ENCODE measurements at regions not wholly inside any gene's neighbourhood (a gene's known extent, or its start where the extent isn't known, plus 50 kb on each side); places are given as distances from the start of the nearest gene placed in this dataset.

DNA sequence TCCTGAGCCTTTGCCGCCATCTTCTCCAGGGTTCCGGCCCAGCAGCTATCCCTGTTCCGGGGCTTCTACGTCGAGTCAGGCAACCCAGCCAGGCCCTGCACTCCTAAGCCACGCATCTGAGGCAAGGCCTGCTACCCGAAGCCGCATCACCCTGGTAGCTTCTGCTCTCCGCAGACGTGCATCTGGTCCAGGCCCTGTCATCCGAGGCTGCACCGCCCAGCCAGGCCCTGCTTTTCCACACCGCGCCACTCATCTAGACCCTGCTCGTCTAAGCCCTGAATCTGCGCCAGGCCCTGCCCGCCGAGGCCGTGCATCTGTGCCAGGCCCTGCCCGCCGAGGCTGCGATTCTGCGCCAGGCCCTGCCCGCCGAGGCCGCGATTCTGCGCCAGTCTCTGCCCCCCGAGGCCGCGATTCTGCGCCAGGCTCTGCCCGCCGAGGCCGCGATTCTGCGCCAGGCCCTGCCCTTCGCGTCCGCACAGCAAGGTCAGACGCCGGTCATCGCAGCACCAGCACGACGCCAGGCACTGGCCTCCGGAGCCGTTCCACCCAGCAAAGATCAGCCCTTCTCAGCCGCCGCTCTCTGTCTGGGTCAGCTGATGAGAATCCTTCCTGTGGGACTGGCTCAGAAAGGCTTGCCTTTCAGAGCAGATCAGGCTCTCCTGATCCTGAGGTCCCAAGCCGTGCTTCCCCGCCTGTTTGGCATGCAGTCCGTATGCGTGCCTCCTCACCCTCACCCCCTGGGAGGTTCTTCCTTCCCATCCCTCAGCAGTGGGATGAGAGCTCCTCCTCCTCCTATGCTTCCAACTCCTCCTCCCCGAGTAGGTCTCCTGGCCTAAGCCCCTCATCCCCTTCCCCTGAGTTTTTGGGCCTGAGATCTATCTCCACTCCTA, 75.1 kb downstream of the NUDT10 start:
- Mint-ChIP-seq H3K36me3 (ENCODE audit: low read depth, unreplicated experiment) (no peaks in the 10 kb centered on the region), H3K4me3 (ENCODE audit: unreplicated experiment) (no peak overlapping the region), H3K4me1 (ENCODE audit: unreplicated experiment) (no peaks in the 10 kb centered on the region), H3K27me3 (ENCODE audit: unreplicated experiment) (no peaks in the 10 kb centered on the region), H3K9me3 (ENCODE audit: unreplicated experiment) (no peaks in the 10 kb centered on the region), H3K27ac (ENCODE audit: unreplicated experiment) (no peak overlapping the region)
- TF ChIP-seq, protein P1, sequence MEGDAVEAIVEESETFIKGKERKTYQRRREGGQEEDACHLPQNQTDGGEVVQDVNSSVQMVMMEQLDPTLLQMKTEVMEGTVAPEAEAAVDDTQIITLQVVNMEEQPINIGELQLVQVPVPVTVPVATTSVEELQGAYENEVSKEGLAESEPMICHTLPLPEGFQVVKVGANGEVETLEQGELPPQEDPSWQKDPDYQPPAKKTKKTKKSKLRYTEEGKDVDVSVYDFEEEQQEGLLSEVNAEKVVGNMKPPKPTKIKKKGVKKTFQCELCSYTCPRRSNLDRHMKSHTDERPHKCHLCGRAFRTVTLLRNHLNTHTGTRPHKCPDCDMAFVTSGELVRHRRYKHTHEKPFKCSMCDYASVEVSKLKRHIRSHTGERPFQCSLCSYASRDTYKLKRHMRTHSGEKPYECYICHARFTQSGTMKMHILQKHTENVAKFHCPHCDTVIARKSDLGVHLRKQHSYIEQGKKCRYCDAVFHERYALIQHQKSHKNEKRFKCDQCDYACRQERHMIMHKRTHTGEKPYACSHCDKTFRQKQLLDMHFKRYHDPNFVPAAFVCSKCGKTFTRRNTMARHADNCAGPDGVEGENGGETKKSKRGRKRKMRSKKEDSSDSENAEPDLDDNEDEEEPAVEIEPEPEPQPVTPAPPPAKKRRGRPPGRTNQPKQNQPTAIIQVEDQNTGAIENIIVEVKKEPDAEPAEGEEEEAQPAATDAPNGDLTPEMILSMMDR (IDR thresholded peaks at IDR 0.05; ENCODE audit: unreplicated experiment), result no peak
- no peak for DNase-seq (ENCODE audit: low spot score)

DNA sequence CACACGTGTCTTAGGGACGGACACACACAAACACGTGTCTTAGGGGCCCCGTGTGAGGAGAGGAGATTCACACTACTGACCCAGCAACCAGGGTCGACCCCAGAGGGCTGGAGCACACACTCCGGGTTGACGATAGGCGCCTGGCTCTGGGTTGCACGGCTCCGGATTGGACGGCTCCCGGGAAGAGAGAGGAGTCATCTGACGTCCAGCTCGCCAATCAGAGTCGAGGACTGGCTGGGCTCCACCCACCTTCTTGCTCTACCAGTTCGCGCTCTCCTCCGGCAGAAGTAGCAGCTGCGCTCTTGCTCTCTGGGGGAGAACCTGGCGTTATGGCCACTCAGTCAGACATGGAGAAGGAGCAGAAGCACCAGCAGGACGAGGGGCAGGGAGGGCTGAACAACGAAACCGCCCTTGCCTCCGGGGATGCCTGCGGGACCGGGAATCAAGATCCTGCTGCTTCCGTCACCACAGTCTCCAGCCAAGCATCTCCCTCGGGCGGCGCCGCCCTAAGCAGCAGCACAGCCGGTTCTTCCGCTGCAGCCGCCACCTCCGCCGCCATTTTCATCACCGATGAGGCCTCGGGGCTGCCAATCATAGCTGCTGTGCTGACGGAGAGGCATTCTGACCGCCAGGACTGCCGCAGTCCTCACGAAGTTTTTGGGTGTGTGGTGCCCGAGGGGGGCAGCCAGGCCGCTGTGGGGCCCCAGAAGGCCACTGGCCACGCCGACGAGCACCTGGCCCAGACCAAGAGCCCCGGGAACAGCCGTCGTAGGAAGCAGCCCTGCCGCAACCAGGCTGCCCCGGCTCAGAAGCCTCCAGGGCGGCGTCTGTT, 74.3 kb downstream of the NUDT10 start:
- Mint-ChIP-seq H3K9me3 (ENCODE audit: unreplicated experiment) (no peaks in the 10 kb centered on the region), H3K36me3 (ENCODE audit: low read depth, unreplicated experiment) (no peaks in the 10 kb centered on the region), H3K4me3 (ENCODE audit: unreplicated experiment) (no peak overlapping the region), H3K27me3 (ENCODE audit: unreplicated experiment) (no peaks in the 10 kb centered on the region), H3K4me1 (ENCODE audit: unreplicated experiment) (no peaks in the 10 kb centered on the region), H3K27ac (ENCODE audit: unreplicated experiment) (no peak overlapping the region)
- TF ChIP-seq, protein P1 (IDR thresholded peaks at IDR 0.05; ENCODE audit: unreplicated experiment), result no peak
- no peak for DNase-seq (ENCODE audit: low spot score)

DNA sequence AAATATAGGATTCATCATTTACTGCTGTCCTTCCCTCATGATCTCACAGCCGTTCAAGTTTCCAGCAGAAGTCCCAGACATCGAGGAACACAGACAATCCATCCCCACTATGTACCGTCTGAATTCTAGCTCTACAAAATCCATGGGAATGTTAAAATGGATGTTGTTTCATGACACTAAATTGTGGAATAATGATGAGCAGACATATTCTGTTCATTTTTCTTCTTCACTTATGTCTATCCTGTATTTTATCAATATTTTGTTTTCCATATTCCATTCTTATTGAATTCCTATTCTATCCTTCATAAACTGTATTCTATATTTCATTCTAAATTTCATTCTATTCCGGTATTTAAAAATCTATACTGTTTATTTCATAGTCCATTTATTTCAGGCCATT, 71.8 kb downstream of the NUDT10 start:
- no peak for DNase-seq (ENCODE audit: low spot score)
- H3K27ac Mint-ChIP-seq (ENCODE audit: unreplicated experiment), result no peak overlapping the region
- H3K36me3 Mint-ChIP-seq (ENCODE audit: low read depth, unreplicated experiment), result no peaks in the 10 kb centered on the region
- no peak overlapping the region for H3K4me3 Mint-ChIP-seq (ENCODE audit: unreplicated experiment)
- H3K27me3 Mint-ChIP-seq (ENCODE audit: unreplicated experiment), result no peaks in the 10 kb centered on the region
- TF ChIP-seq, protein P1 (IDR thresholded peaks at IDR 0.05; ENCODE audit: unreplicated experiment), result no peak
- no peaks in the 10 kb centered on the region for H3K4me1 Mint-ChIP-seq (ENCODE audit: unreplicated experiment)
- H3K9me3 Mint-ChIP-seq (ENCODE audit: unreplicated experiment), result no peaks in the 10 kb centered on the region

DNA sequence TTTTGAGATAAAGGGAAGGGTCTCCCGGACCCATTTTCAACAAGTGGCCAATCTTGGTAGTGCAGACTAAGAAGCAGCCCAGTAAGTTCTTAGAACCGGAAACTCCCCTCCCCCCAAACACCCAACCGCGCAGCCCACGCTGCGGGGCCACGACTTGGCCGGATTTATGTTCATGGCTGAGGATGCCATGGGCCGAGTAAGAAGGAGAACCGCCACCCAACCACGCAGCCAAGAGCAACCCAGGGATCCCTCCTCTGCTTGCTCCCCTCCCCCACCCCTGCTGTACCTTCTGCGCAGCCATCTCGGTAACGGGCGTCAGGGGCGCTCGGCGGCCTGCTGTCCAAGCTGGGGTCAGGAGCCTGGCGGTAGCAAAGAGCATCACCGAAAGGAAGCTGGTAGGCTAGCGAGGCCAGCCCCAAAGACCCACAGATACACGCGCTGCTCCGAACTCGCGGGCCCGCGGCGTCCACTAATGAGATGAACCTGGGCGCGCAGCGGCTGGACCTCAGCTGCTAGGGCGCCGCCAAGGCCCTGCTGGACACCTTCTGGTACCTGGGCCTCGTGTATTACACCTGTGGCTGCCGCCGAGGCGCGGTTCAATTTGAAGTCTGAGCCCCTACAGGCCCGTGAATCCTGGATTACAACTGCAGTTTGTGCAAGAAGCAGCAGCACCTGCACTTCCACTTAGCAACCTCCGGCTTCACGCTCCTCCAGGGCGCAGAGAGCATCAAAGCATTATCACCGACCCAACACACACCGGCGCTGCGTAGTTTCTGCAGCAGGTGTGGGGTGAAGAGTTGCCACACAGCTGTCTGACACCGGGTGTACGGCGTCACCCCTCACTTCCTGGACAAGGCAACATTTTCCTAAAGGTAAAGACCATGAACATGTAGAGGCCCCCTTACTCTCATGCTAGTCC, 63.4 kb downstream of the NUDT10 start:
- Mint-ChIP-seq H3K4me3 (ENCODE audit: unreplicated experiment) (peak overlapping the region; percentile 74), H3K27ac (ENCODE audit: unreplicated experiment) (no peak overlapping the region)
- DNase-seq (ENCODE audit: low spot score), result peak; percentile 58

More for the DNA sequence above, 63.4 kb downstream of the NUDT10 start:
- H3K4me1 Mint-ChIP-seq (ENCODE audit: unreplicated experiment), result no peaks in the 10 kb centered on the region
- H3K27me3 Mint-ChIP-seq (ENCODE audit: unreplicated experiment), result peaks cover 1% of the 10 kb centered on the region
- no peaks in the 10 kb centered on the region for H3K36me3 Mint-ChIP-seq (ENCODE audit: low read depth, unreplicated experiment)
- H3K9me3 Mint-ChIP-seq (ENCODE audit: unreplicated experiment), result no peaks in the 10 kb centered on the region
- TF ChIP-seq, protein P1 (IDR thresholded peaks at IDR 0.05; ENCODE audit: unreplicated experiment), result no peak

Measured in endothelial cell (in vitro differentiated cells).